Pancreas (tissue), 10 donors: ENCODE measurements at regions not wholly inside any gene's neighbourhood (a gene's known extent, or its start where the extent isn't known, plus 50 kb on each side); places are given as distances from the start of the nearest gene placed in this dataset.

ENCODE experiments used
- ATAC-seq, 4 donors: fragments of 200-7000 bp; cut with Tn5 transposase; one replicate each; pipeline versions ENCODE4 v1.8.0 to v1.9.1; 2020; ENCODE audit warnings: mild to moderate bottlenecking in 4 of 4, moderate library complexity in 4 of 4
- DNase-seq, 6 donors: peaks; one replicate each; pipeline ENCODE4 v3.0.0-alpha.2; 2020
- FAIRE-seq: peaks from 2 replicates; lab custom pipeline; 2012; peaks lifted over from hg19 to GRCh38; lab: Jason Lieb, UNC
- H3K27ac ChIP-seq, 4 donors: fragments of 200-600 bp; sonication (generic); 1 replicate in 3 of 4; 2 replicates in 1 of 4; pipeline versions ENCODE4 v1.5.0 to v1.8.0; 2020
- H3K27me3 ChIP-seq, 4 donors: fragments of 200-600 bp; one replicate each; pipeline ENCODE4 v1.8.0; 2021
- H3K36me3 ChIP-seq, 3 donors: fragments of 200-600 bp; sonication (generic) in 1 of 3; one replicate each; pipeline versions ENCODE4 v1.5.0 to v1.8.0; 2020 to 2021
- H3K4me1 ChIP-seq, 3 donors: fragments of 200-600 bp; one replicate each; pipeline ENCODE4 v1.8.0; 2021
- H3K4me3 ChIP-seq, 4 donors: fragments of 200-600 bp; sonication (generic) in 2 of 4; one replicate each; pipeline versions ENCODE4 v1.5.0 to v1.8.0; 2020 to 2021
- H3K9me3 ChIP-seq, 4 donors: fragments of 200-600 bp; one replicate each; pipeline ENCODE4 v1.8.0; 2021
- CTCF ChIP-seq, 4 donors: fragments of 200-600 bp; sonication (generic) in 3 of 4; IDR thresholded peaks; one replicate each; pipeline versions ENCODE4 v1.5.0 to v1.8.0; 2021; ENCODE audit warnings: antibody characterized with exemption in 4 of 4
- whole genome bisulfite sequencing, 2 donors: extraction: QIAGEN DNeasy Blood & Tissue Kit; methylation state at CpG; one replicate each; pipeline ENCODE4 v1.1.7; 2013; 5-methylcytosine and 5-hydroxymethylcytosine counted together
- intact Hi-C, 3 donors: fragments of 100-400 bp; cut with DNase I; formaldehyde crosslinking; loops; one replicate each; pipeline versions ENCODE4 v1.11.1 to v1.14.2; 2022
- donor health status: healthy with polysubstance abuse.
- donor health status: DM: no; HTN: no; CAD: no; lungs with moderate emphysema.
- donor health status: DM: no; HTN: no; CAD: no.
- donor health status: control.
- donor health status: control.
- donor health status: Bipolar disorder and iron deficiency.
- donor health status: DM: yes; HTN: yes; CAD: no.
- donor health status: DM: no; HTN: no; CAD: no.
- donor health status: DM: no; HTN: no; CAD: no.
- donor health status: DM: yes; HTN: yes; CAD: no.

- TF ChIP-seq CTCF (IDR thresholded peaks at IDR 0.05) = no peak
- H3K36me3 ChIP-seq = no peaks in the 10 kb centered on the region
- 37 to 38% methylated on average over 14 of the region's 14 CpGs for WGBS, 2 donors
- peaks cover 17 to 33% (median 25%) of the 10 kb centered on the region in 3 donors for H3K4me1 ChIP-seq
- no peak for FAIRE-seq
- DNase-seq = peak in 5 of 6 donors; percentile 40 to 69 (median 55)
- peak overlapping the region; percentile 1 to 79 (median 46) for H3K27ac ChIP-seq
- H3K9me3 ChIP-seq = no peaks in the 10 kb centered on the region
- no peak overlapping the region for H3K4me3 ChIP-seq
- ATAC-seq = peak in 2 of 4 donors; percentile 6 to 47
- H3K27me3 ChIP-seq = no peaks in the 10 kb centered on the region
- intact Hi-C loops = no loop called here
These were observed 173.6 kb downstream of the ARHGAP12 start for GRCh38 chr10:31754803-31755624.

GRCh38 chr10:31753681-31754080 is 174.9 kb downstream of the ARHGAP12 start:
- WGBS, 2 donors = 94 to 95% methylated on average over 6 of the region's 6 CpGs
- intact Hi-C loops = no loop called here
- Histone ChIP-seq H3K9me3 (no peaks in the 10 kb centered on the region), H3K4me1 (peaks cover 23 to 45% (median 30%) of the 10 kb centered on the region in 3 donors), H3K36me3 (no peaks in the 10 kb centered on the region), H3K27me3 (no peaks in the 10 kb centered on the region), H3K27ac (peak overlapping the region in 1 of 4 donors; percentile 68), H3K4me3 (no peak overlapping the region)
- DNase-seq = no peak
- no peak for TF ChIP-seq CTCF (IDR thresholded peaks at IDR 0.05)
- FAIRE-seq = no peak
- ATAC-seq = no peak

- ATAC-seq = no peak
- WGBS, 2 donors = 95 to 100% methylated on average over 1 of the region's 1 CpG
- TF ChIP-seq CTCF (IDR thresholded peaks at IDR 0.05) = no peak
- Histone ChIP-seq H3K36me3 (no peaks in the 10 kb centered on the region), H3K9me3 (no peaks in the 10 kb centered on the region), H3K27me3 (no peaks in the 10 kb centered on the region), H3K27ac (no peak overlapping the region), H3K4me1 (peaks cover 23 to 40% (median 26%) of the 10 kb centered on the region in 3 donors), H3K4me3 (no peak overlapping the region)
- no peak for DNase-seq
- intact Hi-C loops = no loop called here
- no peak for FAIRE-seq
These were observed 176.5 kb downstream of the ARHGAP12 start for GRCh38 chr10:31752170-31752569.

- Histone ChIP-seq H3K36me3 (no peaks in the 10 kb centered on the region), H3K4me3 (no peak overlapping the region), H3K27me3 (no peaks in the 10 kb centered on the region), H3K4me1 (peaks cover 23 to 40% (median 26%) of the 10 kb centered on the region in 3 donors), H3K9me3 (no peaks in the 10 kb centered on the region), H3K27ac (no peak overlapping the region)
- intact Hi-C loops = no loop called here
- no peak for TF ChIP-seq CTCF (IDR thresholded peaks at IDR 0.05)
- no peak for FAIRE-seq
- DNase-seq = no peak
- ATAC-seq = no peak
- 86 to 89% methylated on average over 9 of the region's 9 CpGs for WGBS, 2 donors
These were observed 176.9 kb downstream of the ARHGAP12 start for GRCh38 chr10:31751738-31752080.
